ENCODE measurements at regions not wholly inside any gene's neighbourhood (a gene's known extent, or its start where the extent isn't known, plus 50 kb on each side); places are given as distances from the start of the nearest gene placed in this dataset.
"Not testable (repeated sequence)": the region's sequence is repeated elsewhere in the genome, so short reads cannot be mapped to it uniquely, and the experiment has no call there.

GRCh38 chr15:69675731-69676130 is 223.1 kb downstream of the RPLP1 start:
- DNase-seq (ENCODE audit: low spot score) (no peak), ATAC-seq (ENCODE audit: insufficient number of reproducible peaks, low FRiP score, low read depth) (no peak)
- no peaks in the 10 kb centered on the region for H3K9me3 ChIP-seq
- H3K27me3 ChIP-seq (replicated peaks; ENCODE audit: insufficient read depth), result no peaks in the 10 kb centered on the region
- no peak overlapping the region for H3K4me3 ChIP-seq
- no peak overlapping the region for H3K27ac ChIP-seq
- no peak for TF ChIP-seq CTCF (IDR thresholded peaks at IDR 0.05)
- H3K4me1 ChIP-seq (ENCODE audit: control insufficient read depth in 1 of 2, low read depth in 2 of 2), result no peaks in the 10 kb centered on the region
- no peaks in the 10 kb centered on the region for H3K36me3 ChIP-seq

- ATAC-seq (ENCODE audit: insufficient number of reproducible peaks, low FRiP score, low read depth) (no peak), DNase-seq (ENCODE audit: low spot score) (no peak)
- Histone ChIP-seq H3K9me3 (peaks cover 8% of the 10 kb centered on the region), H3K27me3 (replicated peaks; ENCODE audit: insufficient read depth) (no peaks in the 10 kb centered on the region), H3K4me3 (no peak overlapping the region), H3K4me1 (ENCODE audit: control insufficient read depth in 1 of 2, low read depth in 2 of 2) (no peaks in the 10 kb centered on the region), H3K36me3 (no peaks in the 10 kb centered on the region), H3K27ac (no peak overlapping the region)
- TF ChIP-seq CTCF (IDR thresholded peaks at IDR 0.05), result no peak
Observed at GRCh38 chr15:69677403-69677802, 224.8 kb downstream of the RPLP1 start.

GRCh38 chr15:69679623-69680228 is 227.1 kb downstream of the RPLP1 start:
- no peak for TF ChIP-seq CTCF (IDR thresholded peaks at IDR 0.05)
- Histone ChIP-seq H3K27me3 (replicated peaks; ENCODE audit: insufficient read depth) (no peaks in the 10 kb centered on the region), H3K9me3 (peaks cover 14% of the 10 kb centered on the region), H3K36me3 (no peaks in the 10 kb centered on the region), H3K4me3 (no peak overlapping the region), H3K27ac (no peak overlapping the region), H3K4me1 (ENCODE audit: control insufficient read depth in 1 of 2, low read depth in 2 of 2) (no peaks in the 10 kb centered on the region)
- ATAC-seq (ENCODE audit: insufficient number of reproducible peaks, low FRiP score, low read depth) (no peak), DNase-seq (ENCODE audit: low spot score) (no peak)

- ATAC-seq (ENCODE audit: insufficient number of reproducible peaks, low FRiP score, low read depth); H3K27me3 ChIP-seq (replicated peaks; ENCODE audit: insufficient read depth); H3K4me1 ChIP-seq (ENCODE audit: control insufficient read depth in 1 of 2, low read depth in 2 of 2); H3K27ac ChIP-seq; DNase-seq (ENCODE audit: low spot score); H3K4me3 ChIP-seq; H3K36me3 ChIP-seq: not testable (repeated sequence)
- H3K9me3 ChIP-seq, result peaks cover 27% of the 10 kb centered on the region
Observed at GRCh38 chr15:69684823-69685222, 232.2 kb downstream of the RPLP1 start.

- H3K27me3 ChIP-seq (replicated peaks; ENCODE audit: insufficient read depth), result no peaks in the 10 kb centered on the region
- no peak for DNase-seq (ENCODE audit: low spot score)
- H3K36me3 ChIP-seq, result no peaks in the 10 kb centered on the region
- no peak overlapping the region for H3K27ac ChIP-seq
- TF ChIP-seq CTCF (IDR thresholded peaks at IDR 0.05), result no peak
- H3K9me3 ChIP-seq, result peaks cover 27% of the 10 kb centered on the region
- H3K4me1 ChIP-seq (ENCODE audit: control insufficient read depth in 1 of 2, low read depth in 2 of 2), result no peaks in the 10 kb centered on the region
- ATAC-seq (ENCODE audit: insufficient number of reproducible peaks, low FRiP score, low read depth), result no peak
- H3K4me3 ChIP-seq, result no peak overlapping the region
Observed at GRCh38 chr15:69685512-69686452, 233.2 kb downstream of the RPLP1 start.
